DND-41 (cell line): ENCODE measurements at regions not wholly inside any gene's neighbourhood (a gene's known extent, or its start where the extent isn't known, plus 50 kb on each side); places are given as distances from the start of the nearest gene placed in this dataset.

Experiments
- EZH2 ChIP-seq: IDR thresholded peaks from 3 replicates; pipeline ENCODE4 v1.6.1; 2012; ENCODE audit warnings: borderline replicate concordance, low read depth, mild to moderate bottlenecking, moderate library complexity, low read length, inconsistent platforms; ENCODE audit not compliant: severe bottlenecking
- TF ChIP-seq, protein P1 (sequence below): IDR thresholded peaks from 2 replicates; pipeline ENCODE4 v1.5.1; 2012; ENCODE audit warnings: borderline replicate concordance, low read length, moderate library complexity, mild to moderate bottlenecking; ENCODE audit not compliant: poor library complexity, severe bottlenecking; ENCODE audit errors: extremely low read depth

DNA sequence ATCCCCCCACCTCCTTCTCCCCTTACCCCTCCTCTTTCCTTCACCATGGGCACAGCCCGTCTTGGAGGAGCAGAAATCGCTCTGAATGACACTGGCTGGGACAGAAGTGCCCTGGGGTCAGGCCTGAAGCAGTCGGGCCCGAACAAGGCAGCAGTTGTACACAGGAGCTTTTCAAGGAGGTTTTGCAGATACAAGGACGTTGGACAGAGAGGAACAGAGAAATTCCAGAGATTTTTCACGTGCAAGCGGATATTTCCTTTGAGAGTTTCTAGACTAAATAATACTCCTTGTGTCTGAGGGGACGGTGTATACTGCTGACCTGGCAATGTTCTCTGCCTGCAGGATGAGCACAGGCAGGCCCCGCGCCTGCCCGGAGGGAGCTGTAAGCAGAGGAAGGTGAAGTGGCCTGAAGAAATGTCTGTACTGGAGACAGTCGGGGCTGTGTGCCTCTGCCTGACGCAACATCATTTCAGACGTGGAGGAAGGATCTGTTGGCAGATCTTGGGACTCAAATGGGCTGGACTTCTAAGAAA is 95.3 kb upstream of the SLC25A33 start:
- TF ChIP-seq, protein P1, sequence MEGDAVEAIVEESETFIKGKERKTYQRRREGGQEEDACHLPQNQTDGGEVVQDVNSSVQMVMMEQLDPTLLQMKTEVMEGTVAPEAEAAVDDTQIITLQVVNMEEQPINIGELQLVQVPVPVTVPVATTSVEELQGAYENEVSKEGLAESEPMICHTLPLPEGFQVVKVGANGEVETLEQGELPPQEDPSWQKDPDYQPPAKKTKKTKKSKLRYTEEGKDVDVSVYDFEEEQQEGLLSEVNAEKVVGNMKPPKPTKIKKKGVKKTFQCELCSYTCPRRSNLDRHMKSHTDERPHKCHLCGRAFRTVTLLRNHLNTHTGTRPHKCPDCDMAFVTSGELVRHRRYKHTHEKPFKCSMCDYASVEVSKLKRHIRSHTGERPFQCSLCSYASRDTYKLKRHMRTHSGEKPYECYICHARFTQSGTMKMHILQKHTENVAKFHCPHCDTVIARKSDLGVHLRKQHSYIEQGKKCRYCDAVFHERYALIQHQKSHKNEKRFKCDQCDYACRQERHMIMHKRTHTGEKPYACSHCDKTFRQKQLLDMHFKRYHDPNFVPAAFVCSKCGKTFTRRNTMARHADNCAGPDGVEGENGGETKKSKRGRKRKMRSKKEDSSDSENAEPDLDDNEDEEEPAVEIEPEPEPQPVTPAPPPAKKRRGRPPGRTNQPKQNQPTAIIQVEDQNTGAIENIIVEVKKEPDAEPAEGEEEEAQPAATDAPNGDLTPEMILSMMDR, result no peak
- TF ChIP-seq EZH2, result no peak
